ENCODE measurements at regions not wholly inside any gene's neighbourhood (a gene's known extent, or its start where the extent isn't known, plus 50 kb on each side); places are given as distances from the start of the nearest gene placed in this dataset.
A peak's percentile ranks its signal among the peaks of the same experiment; 100 is the strongest.

DNA sequence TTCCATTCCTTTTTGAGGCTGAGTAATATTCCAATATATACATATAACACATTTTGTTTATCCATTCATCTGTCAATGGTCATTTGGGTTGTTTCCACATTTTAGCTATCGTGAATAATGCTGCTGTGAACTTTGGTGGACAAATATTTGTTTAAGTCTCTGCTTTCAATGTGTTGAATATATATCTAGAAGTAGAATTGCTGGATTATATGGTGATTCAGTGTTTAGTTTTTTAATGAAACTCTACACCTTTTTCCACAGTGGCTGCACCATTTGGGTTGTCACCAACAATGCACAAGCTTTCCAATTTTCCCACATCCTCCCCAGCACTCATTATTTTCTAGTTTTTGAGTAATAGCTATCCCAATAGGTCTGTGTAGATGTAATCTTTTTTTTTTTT lies 69.5 kb downstream of the ACTBL2 start:
- TF ChIP-seq EP300 (IDR thresholded peaks at IDR 0.05) (no peak), POLR2A (IDR thresholded peaks at IDR 0.05; ENCODE audit: low read depth) (no peak), POLR2AphosphoS5 (IDR thresholded peaks at IDR 0.05) (no peak)
- TF ChIP-seq, protein P1, sequence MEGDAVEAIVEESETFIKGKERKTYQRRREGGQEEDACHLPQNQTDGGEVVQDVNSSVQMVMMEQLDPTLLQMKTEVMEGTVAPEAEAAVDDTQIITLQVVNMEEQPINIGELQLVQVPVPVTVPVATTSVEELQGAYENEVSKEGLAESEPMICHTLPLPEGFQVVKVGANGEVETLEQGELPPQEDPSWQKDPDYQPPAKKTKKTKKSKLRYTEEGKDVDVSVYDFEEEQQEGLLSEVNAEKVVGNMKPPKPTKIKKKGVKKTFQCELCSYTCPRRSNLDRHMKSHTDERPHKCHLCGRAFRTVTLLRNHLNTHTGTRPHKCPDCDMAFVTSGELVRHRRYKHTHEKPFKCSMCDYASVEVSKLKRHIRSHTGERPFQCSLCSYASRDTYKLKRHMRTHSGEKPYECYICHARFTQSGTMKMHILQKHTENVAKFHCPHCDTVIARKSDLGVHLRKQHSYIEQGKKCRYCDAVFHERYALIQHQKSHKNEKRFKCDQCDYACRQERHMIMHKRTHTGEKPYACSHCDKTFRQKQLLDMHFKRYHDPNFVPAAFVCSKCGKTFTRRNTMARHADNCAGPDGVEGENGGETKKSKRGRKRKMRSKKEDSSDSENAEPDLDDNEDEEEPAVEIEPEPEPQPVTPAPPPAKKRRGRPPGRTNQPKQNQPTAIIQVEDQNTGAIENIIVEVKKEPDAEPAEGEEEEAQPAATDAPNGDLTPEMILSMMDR (IDR thresholded peaks at IDR 0.05): no peak
- H3K4me3 ChIP-seq: no peak overlapping the region
- WGBS: 81% methylated on average over 1 of the region's 1 CpG
- no peak overlapping the region for H3K27ac ChIP-seq (replicated peaks in 1 of 4)
- no peak for DNase-seq (ENCODE audit: extremely low spot score)
- H3K27me3 ChIP-seq: no peaks in the 10 kb centered on the region
- intact Hi-C loops (cut with DNase I): no loop called here
- no peaks in the 10 kb centered on the region for H3K36me3 ChIP-seq
- no peaks in the 10 kb centered on the region for H3K9me3 ChIP-seq
- peaks cover 12 to 40% (median 22%) of the 10 kb centered on the region in 4 donors for H3K4me1 ChIP-seq

- DNase-seq (ENCODE audit: extremely low spot score): no peak
- H3K4me1 ChIP-seq: peaks cover 15 to 45% (median 26%) of the 10 kb centered on the region in 4 donors
- H3K9me3 ChIP-seq: no peaks in the 10 kb centered on the region
- H3K4me3 ChIP-seq: no peak overlapping the region
- intact Hi-C loops (cut with DNase I): no loop called here
- no peaks in the 10 kb centered on the region for H3K36me3 ChIP-seq
- 94% methylated on average over 1 of the region's 1 CpG for WGBS
- no peaks in the 10 kb centered on the region for H3K27me3 ChIP-seq
- TF ChIP-seq EP300 (IDR thresholded peaks at IDR 0.05) (no peak), POLR2AphosphoS5 (IDR thresholded peaks at IDR 0.05) (no peak), POLR2A (IDR thresholded peaks at IDR 0.05; ENCODE audit: low read depth) (no peak)
- TF ChIP-seq, protein P1 (IDR thresholded peaks at IDR 0.05): no peak
- H3K27ac ChIP-seq (replicated peaks in 1 of 4): no peak overlapping the region
These were observed 69.9 kb downstream of the ACTBL2 start for GRCh38 chr5:57412680-57413079.

- 68% methylated on average over 4 of the region's 4 CpGs for WGBS
- H3K27ac ChIP-seq (replicated peaks in 1 of 4): no peak overlapping the region
These were observed 70.6 kb downstream of the ACTBL2 start for GRCh38 chr5:57411982-57412381.

DNA sequence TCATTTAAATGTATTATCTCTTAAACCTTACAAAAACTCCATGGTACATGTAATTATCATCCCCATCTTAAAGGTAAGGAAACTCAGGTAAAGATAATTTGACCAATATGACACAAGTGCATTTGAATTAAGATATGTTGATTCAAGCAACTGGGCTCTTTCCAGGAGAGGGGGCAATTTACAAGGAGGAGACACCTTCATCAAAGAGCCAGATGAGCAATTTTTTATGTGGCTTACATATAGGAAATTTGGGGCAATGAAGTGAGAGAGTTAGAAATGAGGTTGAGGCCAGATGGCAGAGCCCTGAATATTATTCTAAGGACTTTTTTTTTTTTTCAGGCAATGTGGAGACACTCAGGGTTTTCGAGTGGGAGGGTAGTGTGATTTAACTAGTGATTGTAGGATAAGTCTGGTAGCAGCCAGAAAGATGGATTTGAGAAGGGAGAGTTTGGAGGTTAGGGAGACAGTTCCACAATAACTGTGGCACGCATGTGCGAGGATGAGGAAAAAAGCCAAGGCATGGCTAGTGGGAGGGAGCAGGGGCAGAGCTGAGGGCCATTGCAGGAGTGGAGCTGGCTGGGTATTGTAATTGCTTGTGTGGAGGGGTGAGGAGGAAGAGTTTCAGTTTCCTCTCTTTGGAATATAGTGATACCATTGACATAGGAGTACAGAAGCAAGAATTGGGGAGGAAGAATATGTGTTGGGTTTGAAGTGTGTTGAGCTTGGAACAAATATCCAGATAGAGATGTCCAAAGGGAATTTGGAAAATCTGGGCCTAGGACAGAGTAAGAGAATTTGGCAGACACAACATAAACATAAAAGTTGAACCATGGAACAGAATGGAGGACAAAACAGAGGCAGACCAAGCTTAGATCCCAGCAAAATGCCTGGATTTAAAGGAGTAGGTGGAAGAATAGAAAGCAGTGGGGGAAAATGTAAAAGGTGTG lies 72.0 kb downstream of the ACTBL2 start:
- TF ChIP-seq POLR2A (IDR thresholded peaks at IDR 0.05; ENCODE audit: low read depth): no peak
- TF ChIP-seq POLR2AphosphoS5 (IDR thresholded peaks at IDR 0.05): no peak
- H3K27ac ChIP-seq (replicated peaks in 1 of 4): no peak overlapping the region
- H3K4me1 ChIP-seq: peaks cover 26 to 48% (median 29%) of the 10 kb centered on the region in 4 donors
- H3K9me3 ChIP-seq: no peaks in the 10 kb centered on the region
- WGBS: 83% methylated on average over 3 of the region's 3 CpGs
- intact Hi-C loops (cut with DNase I): no loop called here
- no peak overlapping the region for H3K4me3 ChIP-seq
- H3K36me3 ChIP-seq: no peaks in the 10 kb centered on the region
- no peak for DNase-seq (ENCODE audit: extremely low spot score)
- no peaks in the 10 kb centered on the region for H3K27me3 ChIP-seq

More at GRCh38 chr5:57411982-57412381, 70.6 kb downstream of the ACTBL2 start:
- TF ChIP-seq EP300 (IDR thresholded peaks at IDR 0.05) (no peak), POLR2A (IDR thresholded peaks at IDR 0.05; ENCODE audit: low read depth) (no peak), POLR2AphosphoS5 (IDR thresholded peaks at IDR 0.05) (no peak)
- TF ChIP-seq, protein P1 (IDR thresholded peaks at IDR 0.05): no peak
- Histone ChIP-seq H3K36me3 (no peaks in the 10 kb centered on the region), H3K27me3 (no peaks in the 10 kb centered on the region), H3K4me1 (peaks cover 15 to 45% (median 28%) of the 10 kb centered on the region in 4 donors), H3K9me3 (no peaks in the 10 kb centered on the region), H3K4me3 (no peak overlapping the region)
- intact Hi-C loops (cut with DNase I): no loop called here
- DNase-seq (ENCODE audit: extremely low spot score): no peak

DNA sequence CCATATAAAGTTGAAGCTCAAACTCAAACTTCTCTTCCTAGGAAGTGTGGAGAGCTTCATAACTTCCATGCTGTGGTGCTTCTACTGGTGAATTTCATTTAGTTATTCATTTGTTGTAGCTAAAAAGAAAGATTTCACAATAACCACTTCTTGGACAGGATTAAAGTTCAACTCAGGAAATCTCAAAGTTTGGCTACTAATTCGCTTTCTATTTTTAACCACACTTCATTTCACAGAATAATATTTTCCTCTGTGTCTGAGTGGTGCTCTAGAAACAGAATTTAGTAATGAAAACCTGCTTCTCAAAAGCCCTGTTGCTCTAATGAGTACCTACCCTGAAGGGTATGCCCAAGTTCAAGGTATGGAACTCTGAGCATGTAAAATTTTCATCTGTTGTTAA lies 73.9 kb downstream of the ACTBL2 start:
- intact Hi-C loops (cut with DNase I): no loop called here

More for the DNA sequence above, 73.9 kb downstream of the ACTBL2 start:
- no peak for TF ChIP-seq POLR2AphosphoS5 (IDR thresholded peaks at IDR 0.05)
- no peak for TF ChIP-seq EP300 (IDR thresholded peaks at IDR 0.05)
- no peak for TF ChIP-seq POLR2A (IDR thresholded peaks at IDR 0.05; ENCODE audit: low read depth)
- TF ChIP-seq, protein P1 (IDR thresholded peaks at IDR 0.05): no peak
- H3K36me3 ChIP-seq: no peaks in the 10 kb centered on the region
- peak overlapping the region in 2 of 4 donors; percentile 20 to 22 for H3K27ac ChIP-seq (replicated peaks in 1 of 4)
- no peak for DNase-seq (ENCODE audit: extremely low spot score)
- 46% methylated on average over 1 of the region's 1 CpG for WGBS
- H3K27me3 ChIP-seq: no peaks in the 10 kb centered on the region
- H3K9me3 ChIP-seq: no peaks in the 10 kb centered on the region
- H3K4me3 ChIP-seq: no peak overlapping the region
- peaks cover 26 to 51% (median 29%) of the 10 kb centered on the region in 4 donors for H3K4me1 ChIP-seq
